SK-N-SH treated with all-trans-retinoic acid at 6 μM for 48 hours (cell line): ENCODE measurements at regions not wholly inside any gene's neighbourhood (a gene's known extent, or its start where the extent isn't known, plus 50 kb on each side); places are given as distances from the start of the nearest gene placed in this dataset.

ENCODE experiments used
- BACH2 ChIP-seq: fragments of 250-450 bp; sonication (Bioruptor Pico); IDR thresholded peaks from 2 replicates; pipeline ENCODE4 v1.9.0; 2021; ENCODE audit warnings: mild to moderate bottlenecking, borderline replicate concordance
- CREB5 ChIP-seq: fragments of 250-450 bp; sonication (Bioruptor Pico); IDR thresholded peaks from 2 replicates; pipeline ENCODE4 v1.5.1; 2020; ENCODE audit warnings: low read depth, mild to moderate bottlenecking, moderate library complexity
- ESRRG ChIP-seq: fragments of 250-450 bp; sonication (Bioruptor Pico); IDR thresholded peaks from 2 replicates; pipeline ENCODE4 v1.6.1; 2021; ENCODE audit warnings: mild to moderate bottlenecking
- GLIS3 ChIP-seq: fragments of 250-450 bp; sonication (Bioruptor Pico); IDR thresholded peaks from 2 replicates; pipeline ENCODE4 v1.5.0; 2020; ENCODE audit warnings: mild to moderate bottlenecking, moderate library complexity
- RARB ChIP-seq: fragments of 250-450 bp; sonication (Bioruptor Pico); IDR thresholded peaks from 2 replicates; pipeline ENCODE4 v1.8.0; 2021; ENCODE audit warnings: mild to moderate bottlenecking, moderate library complexity
- TCF4 ChIP-seq: fragments of 250-450 bp; sonication (Bioruptor Pico); IDR thresholded peaks from 2 replicates; pipeline ENCODE4 v1.8.0; 2021; ENCODE audit warnings: mild to moderate bottlenecking, moderate library complexity, borderline replicate concordance
- ZC3H10 ChIP-seq: fragments of 250-450 bp; sonication (Bioruptor Pico); IDR thresholded peaks from 2 replicates; pipeline ENCODE4 v1.5.1; 2021; ENCODE audit warnings: mild to moderate bottlenecking, moderate library complexity
- ZNF565 ChIP-seq: fragments of 450-650 bp; formaldehyde crosslinking; conservative IDR thresholded peaks from 2 replicates; pipeline ENCODE4 v1.5.0; 2020; ENCODE audit warnings: low read depth, mild to moderate bottlenecking, moderate library complexity
- TF ChIP-seq, protein P1 (sequence below): fragments of 250-450 bp; sonication (Bioruptor Pico); IDR thresholded peaks from 2 replicates; pipeline ENCODE4 v1.8.0; 2020; ENCODE audit warnings: mild to moderate bottlenecking, moderate library complexity, borderline replicate concordance
- TF ChIP-seq, protein P2 (sequence below): fragments of 250-450 bp; sonication (Bioruptor Pico); IDR thresholded peaks from 2 replicates; pipeline ENCODE4 v1.5.1; 2021; ENCODE audit warnings: mild to moderate bottlenecking, moderate library complexity

DNA sequence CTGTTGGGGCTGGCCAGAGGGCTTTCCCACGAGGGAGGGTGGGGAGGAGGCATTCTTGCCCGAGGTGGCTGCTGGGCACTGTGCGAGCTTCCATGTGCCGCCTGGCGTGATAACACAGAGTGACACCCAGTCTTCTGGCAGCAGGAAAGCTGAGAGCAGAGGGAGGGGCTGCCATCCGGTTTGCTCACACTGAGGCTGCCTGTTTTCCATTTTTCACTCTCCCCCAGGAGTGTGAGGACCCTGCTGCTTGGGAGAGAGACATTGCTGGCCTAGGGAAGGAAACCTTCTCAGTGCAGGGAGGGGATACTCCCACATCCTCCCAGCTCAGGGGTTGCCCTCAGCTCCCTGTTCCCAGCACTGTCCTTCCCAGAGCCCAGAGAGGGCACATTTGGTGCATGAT lies 73.1 kb downstream of the INHBB start:
- TF ChIP-seq CREB5 (CRISPR knock-in tag) (no peak), ZC3H10 (CRISPR knock-in tag) (no peak), RARB (no peak), BACH2 (CRISPR knock-in tag) (no peak), ESRRG (CRISPR knock-in tag) (no peak), ZNF565 (CRISPR knock-in tag) (no peak), TCF4 (no peak), GLIS3 (no peak)
- TF ChIP-seq, protein P1, sequence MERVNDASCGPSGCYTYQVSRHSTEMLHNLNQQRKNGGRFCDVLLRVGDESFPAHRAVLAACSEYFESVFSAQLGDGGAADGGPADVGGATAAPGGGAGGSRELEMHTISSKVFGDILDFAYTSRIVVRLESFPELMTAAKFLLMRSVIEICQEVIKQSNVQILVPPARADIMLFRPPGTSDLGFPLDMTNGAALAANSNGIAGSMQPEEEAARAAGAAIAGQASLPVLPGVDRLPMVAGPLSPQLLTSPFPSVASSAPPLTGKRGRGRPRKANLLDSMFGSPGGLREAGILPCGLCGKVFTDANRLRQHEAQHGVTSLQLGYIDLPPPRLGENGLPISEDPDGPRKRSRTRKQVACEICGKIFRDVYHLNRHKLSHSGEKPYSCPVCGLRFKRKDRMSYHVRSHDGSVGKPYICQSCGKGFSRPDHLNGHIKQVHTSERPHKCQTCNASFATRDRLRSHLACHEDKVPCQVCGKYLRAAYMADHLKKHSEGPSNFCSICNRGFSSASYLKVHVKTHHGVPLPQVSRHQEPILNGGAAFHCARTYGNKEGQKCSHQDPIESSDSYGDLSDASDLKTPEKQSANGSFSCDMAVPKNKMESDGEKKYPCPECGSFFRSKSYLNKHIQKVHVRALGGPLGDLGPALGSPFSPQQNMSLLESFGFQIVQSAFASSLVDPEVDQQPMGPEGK: no peak
- TF ChIP-seq, protein P2, sequence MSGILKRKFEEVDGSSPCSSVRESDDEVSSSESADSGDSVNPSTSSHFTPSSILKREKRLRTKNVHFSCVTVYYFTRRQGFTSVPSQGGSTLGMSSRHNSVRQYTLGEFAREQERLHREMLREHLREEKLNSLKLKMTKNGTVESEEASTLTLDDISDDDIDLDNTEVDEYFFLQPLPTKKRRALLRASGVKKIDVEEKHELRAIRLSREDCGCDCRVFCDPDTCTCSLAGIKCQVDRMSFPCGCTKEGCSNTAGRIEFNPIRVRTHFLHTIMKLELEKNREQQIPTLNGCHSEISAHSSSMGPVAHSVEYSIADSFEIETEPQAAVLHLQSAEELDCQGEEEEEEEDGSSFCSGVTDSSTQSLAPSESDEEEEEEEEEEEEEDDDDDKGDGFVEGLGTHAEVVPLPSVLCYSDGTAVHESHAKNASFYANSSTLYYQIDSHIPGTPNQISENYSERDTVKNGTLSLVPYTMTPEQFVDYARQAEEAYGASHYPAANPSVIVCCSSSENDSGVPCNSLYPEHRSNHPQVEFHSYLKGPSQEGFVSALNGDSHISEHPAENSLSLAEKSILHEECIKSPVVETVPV (CRISPR knock-in tag): no peak
